Ovary (tissue), 7 donors: ENCODE measurements at regions not wholly inside any gene's neighbourhood (a gene's known extent, or its start where the extent isn't known, plus 50 kb on each side); places are given as distances from the start of the nearest gene placed in this dataset.

Experiments used
- DNase-seq, 5 donors: peaks; one replicate each; pipeline ENCODE4 v3.0.0-alpha.2; 2019 to 2020
- H3K27ac ChIP-seq, 2 donors: fragments of 200-600 bp; one replicate each; pipeline versions ENCODE4 v1.5.1 to v1.8.0; 2019 to 2022
- H3K27me3 ChIP-seq: fragments of 200-600 bp; one replicate; pipeline ENCODE4 v1.8.0; 2022
- H3K36me3 ChIP-seq: fragments of 200-600 bp; sonication (generic); one replicate; pipeline ENCODE4 v1.5.1; 2019
- H3K4me1 ChIP-seq: one replicate; pipeline ENCODE4 v1.8.1; 2013; ENCODE audit warnings: mild to moderate bottlenecking, moderate library complexity; ENCODE audit not compliant: insufficient read depth
- H3K4me3 ChIP-seq: fragments of 200-600 bp; sonication (generic); one replicate; pipeline ENCODE4 v1.5.1; 2017
- H3K9me3 ChIP-seq, 2 donors: fragments of 200-600 bp in 1 of 2; sonication (generic) in 1 of 2; one replicate each; pipeline versions ENCODE4 v1.5.1 to v1.8.1; 2013 to 2019; ENCODE audit warnings: mild to moderate bottlenecking in 1 of 2, moderate library complexity in 1 of 2
- CTCF ChIP-seq, 3 donors: fragments of 450-650 bp in 2 of 3; fragments of 200-600 bp in 1 of 3; IDR thresholded peaks; one replicate each; pipeline versions ENCODE4 v1.5.1 to v1.8.0; 2016 to 2022; ENCODE audit warnings: antibody characterized with exemption in 3 of 3, mild to moderate bottlenecking in 1 of 3
- EP300 ChIP-seq: sonication (generic); formaldehyde crosslinking; IDR thresholded peaks from one replicate; pipeline ENCODE4 v1.6.1; 2017; ENCODE audit warnings: antibody characterized with exemption
- POLR2A ChIP-seq: fragments of 450-650 bp; IDR thresholded peaks from one replicate; pipeline ENCODE4 v1.6.1; 2017; ENCODE audit warnings: antibody characterized with exemption, mild to moderate bottlenecking, moderate library complexity
- WGBS, 3 donors: extraction: QIAGEN DNeasy Blood & Tissue Kit in 1 of 3; methylation state at CpG; one replicate each; pipeline versions ENCODE4 v1.1.5 to v1.1.7; 2013 to 2017; 5-methylcytosine and 5-hydroxymethylcytosine counted together
- intact Hi-C, 4 donors: fragments of 100-400 bp; cut with DNase I; formaldehyde crosslinking; loops; one replicate each; pipeline versions ENCODE4 v1.11.0 to v1.15.1; 2022 to 2023
- donor health status: DM: no; HTN: no; CAD: no; lungs with moderate emphysema.
- donor health status: DM: no; HTN: no; CAD: no.
- donor health status: Bipolar disorder and iron deficiency.
- donor health status: DM: no; HTN: no; CAD: no.
- donor health status: DM: yes; HTN: yes; CAD: no.

DNA sequence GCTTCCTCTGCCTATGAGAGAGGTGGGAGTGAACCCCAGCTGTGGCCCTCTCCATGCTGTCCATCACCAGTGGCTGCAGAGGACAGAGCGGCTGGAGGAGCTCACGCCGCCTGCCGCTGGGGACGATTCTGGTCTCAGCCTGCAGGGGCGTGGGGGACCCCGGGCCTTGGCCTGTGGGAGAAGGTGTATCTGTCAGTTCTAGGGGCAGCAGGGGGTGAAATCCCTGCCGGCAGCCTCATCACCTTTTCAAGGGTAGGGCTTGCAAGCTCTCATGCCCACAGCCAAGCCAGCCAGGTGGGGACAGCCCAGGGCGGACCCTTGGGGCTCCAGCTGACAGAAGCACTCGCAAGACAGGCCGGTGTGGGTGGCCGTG is 80.2 kb downstream of the TSPAN17 start:
- H3K4me1 ChIP-seq: no peaks in the 10 kb centered on the region
- TF ChIP-seq CTCF (IDR thresholded peaks at IDR 0.05) (no peak), POLR2A (no peak)
- no peaks in the 10 kb centered on the region for H3K27me3 ChIP-seq
- no peaks in the 10 kb centered on the region for H3K36me3 ChIP-seq
- peaks cover 0 to 8% of the 10 kb centered on the region in 2 donors for H3K9me3 ChIP-seq
- H3K4me3 ChIP-seq: no peak overlapping the region
- DNase-seq: no peak
- intact Hi-C loops: no loop called here
- no peak overlapping the region for H3K27ac ChIP-seq
- WGBS, 3 donors: 65 to 73% (median 72%) methylated on average over 11 to 12 of the region's 12 CpGs

DNA sequence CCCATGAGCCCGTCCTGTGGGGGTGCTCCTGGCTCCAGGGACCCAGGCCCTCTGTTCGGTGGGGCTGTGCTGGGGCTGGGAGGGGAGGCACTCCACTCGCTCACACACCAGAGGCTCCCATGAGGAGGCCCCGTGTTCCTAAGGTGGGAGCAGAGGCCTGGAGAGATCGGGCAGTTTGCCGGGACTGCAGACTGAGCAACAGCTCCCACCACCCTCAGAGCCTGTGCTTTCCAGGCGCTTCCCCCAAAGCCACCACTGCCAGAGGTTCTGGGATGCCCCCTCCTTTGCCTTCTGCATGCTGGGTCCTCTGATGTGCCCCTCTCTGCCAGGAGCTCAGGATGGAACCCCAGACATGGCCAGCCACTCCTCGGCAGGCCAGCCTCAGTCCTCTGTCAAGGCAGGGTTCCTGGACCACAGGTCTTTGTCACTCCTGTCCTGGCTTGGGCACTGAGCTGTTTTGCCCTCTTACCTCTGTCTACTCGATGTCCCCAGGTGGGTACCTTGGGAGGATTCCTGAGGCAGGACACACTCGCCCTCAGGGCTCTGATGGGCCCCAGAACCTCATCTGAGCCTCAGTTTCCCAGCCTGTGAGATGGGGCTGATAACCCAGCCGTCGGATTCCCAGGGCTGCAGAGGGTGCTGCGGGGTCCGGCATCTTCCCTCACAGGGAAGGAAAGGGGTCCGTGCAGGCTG is 80.8 kb downstream of the TSPAN17 start:
- no peak for DNase-seq
- TF ChIP-seq CTCF (IDR thresholded peaks at IDR 0.05): no peak
- TF ChIP-seq EP300: no peak
- no peak for TF ChIP-seq POLR2A
- intact Hi-C loops: no loop called here
- no peaks in the 10 kb centered on the region for H3K27me3 ChIP-seq
- H3K9me3 ChIP-seq: peaks cover 0 to 8% of the 10 kb centered on the region in 2 donors
- H3K4me3 ChIP-seq: no peak overlapping the region
- 76 to 83% (median 79%) methylated on average over 15 of the region's 15 CpGs for WGBS, 3 donors
- no peaks in the 10 kb centered on the region for H3K4me1 ChIP-seq
- H3K27ac ChIP-seq: no peak overlapping the region
- no peaks in the 10 kb centered on the region for H3K36me3 ChIP-seq

- Histone ChIP-seq H3K9me3 (peaks cover 0 to 8% of the 10 kb centered on the region in 2 donors), H3K36me3 (no peaks in the 10 kb centered on the region), H3K4me3 (no peak overlapping the region), H3K4me1 (peaks cover 2% of the 10 kb centered on the region), H3K27ac (no peak overlapping the region), H3K27me3 (no peaks in the 10 kb centered on the region)
- TF ChIP-seq CTCF (IDR thresholded peaks at IDR 0.05) (no peak), POLR2A (no peak), EP300 (no peak)
- WGBS, 3 donors: 67 to 73% (median 70%) methylated on average over 11 of the region's 11 CpGs
- DNase-seq: no peak
- intact Hi-C loops: no loop called here
These were observed 81.5 kb upstream of the UNC5A start for GRCh38 chr5:176728831-176729251.

DNA sequence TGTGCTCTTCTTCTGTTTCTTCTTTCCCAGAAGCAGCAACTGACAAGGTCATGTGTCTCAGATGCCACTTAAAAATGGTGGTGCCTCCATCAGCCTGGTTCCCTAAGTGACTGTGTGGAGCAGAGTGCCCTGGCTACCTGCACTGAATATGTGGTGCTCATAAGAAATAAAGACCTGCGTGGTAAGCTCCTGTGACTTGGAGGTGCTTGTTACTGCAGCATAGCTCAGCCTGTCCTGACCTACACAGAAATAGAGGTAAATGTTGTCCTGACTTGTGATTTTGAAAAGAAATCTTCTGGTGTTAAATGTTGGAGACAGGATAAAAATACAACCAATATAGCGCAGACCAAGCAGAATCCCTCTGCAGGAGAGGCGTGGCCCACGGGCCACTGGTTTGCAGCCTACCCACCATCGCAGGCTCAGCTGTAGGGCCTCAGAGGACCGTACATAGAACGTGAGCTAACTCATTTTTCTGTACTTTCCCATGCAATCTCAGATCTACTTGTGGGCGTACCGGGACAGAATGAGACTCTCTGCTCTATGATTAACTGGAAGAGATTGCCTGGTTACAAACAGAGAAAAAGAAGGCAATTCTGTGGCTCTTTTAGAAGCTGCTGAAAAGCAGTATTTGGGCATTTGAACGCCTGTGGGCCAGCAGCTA is 79.4 kb upstream of the UNC5A start:
- Histone ChIP-seq H3K27ac (no peak overlapping the region), H3K4me3 (no peak overlapping the region), H3K4me1 (peaks cover 2% of the 10 kb centered on the region), H3K27me3 (no peaks in the 10 kb centered on the region), H3K36me3 (no peaks in the 10 kb centered on the region), H3K9me3 (peaks cover 0 to 8% of the 10 kb centered on the region in 2 donors)
- intact Hi-C loops: no loop called here
- TF ChIP-seq POLR2A: no peak
- no peak for TF ChIP-seq EP300
- no peak for TF ChIP-seq CTCF (IDR thresholded peaks at IDR 0.05)
- DNase-seq: no peak
- WGBS, 3 donors: 87 to 92% (median 89%) methylated on average over 10 of the region's 10 CpGs
